Testis (tissue), 2 donors: ENCODE measurements at regions not wholly inside any gene's neighbourhood (a gene's known extent, or its start where the extent isn't known, plus 50 kb on each side); places are given as distances from the start of the nearest gene placed in this dataset.

Source experiments
- CTCF ChIP-seq, 3 experiments: fragments of 450-650 bp in 2 of 3; fragments of 200-600 bp in 1 of 3; sonication (generic) in 1 of 3; IDR thresholded peaks; one replicate each; pipeline ENCODE4 v1.5.1; 2016 to 2019; ENCODE audit warnings: antibody characterized with exemption in 3 of 3, mild to moderate bottlenecking in 2 of 3, moderate library complexity in 1 of 3
- POLR2A ChIP-seq: fragments of 450-650 bp; IDR thresholded peaks from one replicate; pipeline ENCODE4 v1.6.1; 2017; ENCODE audit warnings: antibody characterized with exemption, mild to moderate bottlenecking, moderate library complexity

GRCh38 chr10:121662945-121663917 lies 65.0 kb upstream of the FGFR2 start:
- TF ChIP-seq CTCF (IDR thresholded peaks at IDR 0.05) (peak in 1 of 3 experiments; percentile 6), POLR2A (no peak)
